Astrocyte (in vitro differentiated cells and primary cell): ENCODE measurements at regions not wholly inside any gene's neighbourhood (a gene's known extent, or its start where the extent isn't known, plus 50 kb on each side); places are given as distances from the start of the nearest gene placed in this dataset.

Experiments used
- CTCF ChIP-seq: IDR thresholded peaks from 2 replicates; pipeline ENCODE4 v1.5.1; 2011; ENCODE audit warnings: low read depth, mild to moderate bottlenecking, inconsistent platforms, low read length, moderate library complexity; ENCODE audit not compliant: insufficient read depth
- EZH2 ChIP-seq: IDR thresholded peaks from 2 replicates; pipeline ENCODE4 v1.6.1; 2012; ENCODE audit warnings: mild to moderate bottlenecking, low read length, inconsistent platforms; ENCODE audit not compliant: insufficient read depth

- TF ChIP-seq CTCF (no peak), EZH2 (no peak)
Measured at GRCh38 chr14:40139657-40140056, 707.4 kb upstream of the FBXO33 start.
